Liver (tissue), 8 donors: ENCODE measurements at regions not wholly inside any gene's neighbourhood (a gene's known extent, or its start where the extent isn't known, plus 50 kb on each side); places are given as distances from the start of the nearest gene placed in this dataset.

ENCODE experiments used
- DNase-seq: peaks from one replicate; pipeline ENCODE4 v3.0.0-alpha.2; 2017; ENCODE audit warnings: low spot score
- H3K27ac ChIP-seq, 2 donors: one replicate each; pipeline ENCODE4 v1.7.0; 2013; ENCODE audit warnings: inconsistent platforms in 2 of 2, low read length in 2 of 2, control low read depth in 1 of 2, low read depth in 1 of 2, mild to moderate bottlenecking in 1 of 2
- H3K27me3 ChIP-seq, 4 donors: one replicate each; pipeline versions ENCODE4 v1.6.1 to v1.7.0; 2013; ENCODE audit warnings: low read length in 3 of 4, inconsistent platforms in 1 of 4, mild to moderate bottlenecking in 1 of 4, moderate library complexity in 1 of 4; ENCODE audit not compliant: control insufficient read depth in 4 of 4, insufficient read depth in 4 of 4
- H3K36me3 ChIP-seq, 4 donors: one replicate each; pipeline versions ENCODE4 v1.6.1 to v1.7.0; 2013; ENCODE audit warnings: low read length in 3 of 4, mild to moderate bottlenecking in 3 of 4, low read depth in 1 of 4, moderate library complexity in 1 of 4; ENCODE audit not compliant: control insufficient read depth in 4 of 4, insufficient read depth in 3 of 4
- H3K4me1 ChIP-seq, 4 donors: one replicate each; pipeline versions ENCODE4 v1.6.1 to v1.7.0; 2013; ENCODE audit warnings: low read length in 3 of 4, mild to moderate bottlenecking in 3 of 4, moderate library complexity in 1 of 4; ENCODE audit not compliant: control insufficient read depth in 4 of 4, insufficient read depth in 4 of 4
- H3K4me3 ChIP-seq, 3 donors: one replicate each; pipeline versions ENCODE4 v1.6.1 to v1.7.0; 2013; ENCODE audit warnings: low read length in 3 of 3, control low read depth in 1 of 3, low read depth in 1 of 3, mild to moderate bottlenecking in 1 of 3
- H3K9ac ChIP-seq, 2 donors: one replicate each; pipeline ENCODE4 v1.7.0; 2013; ENCODE audit warnings: low read length in 2 of 2, mild to moderate bottlenecking in 2 of 2, moderate library complexity in 2 of 2, control low read depth in 1 of 2, low read depth in 1 of 2
- H3K9me3 ChIP-seq, 4 donors: one replicate each; pipeline versions ENCODE4 v1.6.1 to v1.7.0; 2013; ENCODE audit warnings: low read length in 3 of 4; ENCODE audit not compliant: control insufficient read depth in 4 of 4
- EGR1 ChIP-seq, 2 donors: IDR thresholded peaks; 2 replicates each; pipeline ENCODE4 v1.6.1; 2016 to 2018; ENCODE audit warnings: antibody characterized with exemption in 2 of 2, low read depth in 2 of 2
- FOXA1 ChIP-seq: IDR thresholded peaks from 2 replicates; pipeline ENCODE4 v1.6.1; 2016; ENCODE audit warnings: antibody characterized with exemption
- GABPA ChIP-seq, 2 donors: IDR thresholded peaks in 1 of 2; conservative IDR thresholded peaks in 1 of 2; 2 replicates each; pipeline ENCODE4 v1.6.1; 2016; ENCODE audit warnings: antibody characterized with exemption in 2 of 2, mild to moderate bottlenecking in 1 of 2, moderate library complexity in 1 of 2
- HNF4A ChIP-seq, 2 donors: conservative IDR thresholded peaks; 2 replicates each; pipeline ENCODE4 v1.6.1; 2016; ENCODE audit warnings: antibody characterized with exemption in 2 of 2, mild to moderate bottlenecking in 2 of 2
- HNF4G ChIP-seq: IDR thresholded peaks from 2 replicates; pipeline ENCODE4 v1.6.1; 2016; ENCODE audit warnings: antibody characterized with exemption
- NR2F2 ChIP-seq: IDR thresholded peaks from 2 replicates; pipeline ENCODE4 v1.6.1; 2016; ENCODE audit warnings: antibody characterized with exemption
- RXRA ChIP-seq, 2 donors: IDR thresholded peaks; 2 replicates each; pipeline ENCODE4 v1.6.1; 2017 to 2018; ENCODE audit warnings: antibody characterized with exemption in 2 of 2, mild to moderate bottlenecking in 1 of 2
- SP1 ChIP-seq: IDR thresholded peaks from 2 replicates; pipeline ENCODE4 v1.6.1; 2018; ENCODE audit warnings: antibody characterized with exemption, mild to moderate bottlenecking
- YY1 ChIP-seq: IDR thresholded peaks from 2 replicates; pipeline ENCODE4 v1.6.1; 2016; ENCODE audit warnings: antibody characterized with exemption, mild to moderate bottlenecking
- WGBS: extraction: QIAGEN DNeasy Blood & Tissue Kit; methylation state at CpG from one replicate; pipeline ENCODE4 v1.1.7; 2013; 5-methylcytosine and 5-hydroxymethylcytosine counted together
- TF ChIP-seq, protein P1 (sequence below): IDR thresholded peaks from 2 replicates; pipeline ENCODE4 v1.6.1; 2016; ENCODE audit warnings: antibody characterized with exemption, mild to moderate bottlenecking
- TF ChIP-seq, protein P2 (sequence below): fragments of 150-350 bp; IDR thresholded peaks from 2 replicates; pipeline ENCODE4 v1.5.1; 2017; ENCODE audit warnings: improper control_type of control experiment, low read depth, low read length; ENCODE audit not compliant: missing input control
- TF ChIP-seq, protein P3 (sequence below): IDR thresholded peaks from 2 replicates; pipeline ENCODE4 v1.6.1; 2016; ENCODE audit warnings: antibody characterized with exemption
- donor health status: healthy.
- donor health status: healthy.
- donor health status: healthy.
- donor health status: healthy.
- donor health status: healthy.

DNA sequence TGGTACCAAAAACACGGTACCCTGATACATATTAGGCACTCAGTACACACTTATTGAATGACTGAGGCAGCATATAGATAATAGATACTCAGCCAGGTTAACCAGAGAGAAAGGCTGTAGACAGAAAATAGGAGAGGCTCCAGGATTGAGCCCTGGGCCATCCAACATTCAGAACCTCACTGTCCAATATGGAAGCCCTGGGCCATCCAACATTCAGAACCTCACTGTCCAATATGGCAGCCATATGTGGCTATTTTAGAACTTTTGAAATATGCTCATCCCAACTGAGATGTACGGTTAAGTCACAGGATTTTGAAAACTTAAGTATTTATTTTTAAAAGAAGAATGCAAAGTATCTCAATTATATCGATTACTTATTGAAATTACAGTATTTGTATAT is 142.5 kb upstream of the ID4 start:
- WGBS = 90% methylated on average over 3 of the region's 3 CpGs
- Histone ChIP-seq H3K4me1 (peaks cover 0 to 5% (median 0%) of the 10 kb centered on the region in 4 donors), H3K9me3 (no peaks in the 10 kb centered on the region), H3K4me3 (no peak overlapping the region), H3K27me3 (peaks cover 0 to 13% (median 2%) of the 10 kb centered on the region in 4 donors), H3K27ac (no peak overlapping the region), H3K36me3 (no peaks in the 10 kb centered on the region), H3K9ac (no peak overlapping the region)
- no peak for DNase-seq
- TF ChIP-seq RXRA (IDR thresholded peaks at IDR 0.05) (no peak), YY1 (peak; percentile 55)

DNA sequence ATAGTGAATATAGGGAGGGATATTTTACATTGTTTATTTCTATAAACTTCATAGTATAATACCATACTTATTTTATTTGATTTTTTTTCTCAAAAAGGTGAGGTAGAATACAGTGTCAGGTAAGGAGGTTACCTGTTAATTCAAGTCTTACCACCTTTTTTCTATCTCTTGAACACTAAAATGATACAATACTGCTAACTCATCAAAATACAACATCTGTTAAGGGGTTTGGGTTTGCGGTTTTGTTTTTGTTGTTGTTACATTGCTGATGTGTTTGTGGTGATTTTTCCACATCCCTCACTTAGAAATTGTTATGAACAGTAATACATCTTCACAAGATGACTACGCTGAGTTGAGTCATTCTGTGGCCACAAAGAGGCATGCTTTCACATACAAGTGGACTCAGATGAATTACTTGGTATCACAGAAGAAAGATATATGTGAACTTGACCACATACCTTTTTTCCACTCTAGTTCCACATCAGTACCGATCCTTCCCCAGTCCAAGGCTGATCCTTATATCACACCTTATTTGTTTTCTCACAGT is 139.4 kb upstream of the ID4 start:
- no peak overlapping the region for H3K4me3 ChIP-seq
- 57% methylated on average over 3 of the region's 3 CpGs for WGBS
- TF ChIP-seq HNF4G (no peak), EGR1 (IDR thresholded peaks at IDR 0.05; ENCODE audit: low read depth in 2 of 2) (no peak), GABPA (IDR thresholded peaks at IDR 0.05 in 1 of 2, conservative IDR thresholded peaks at IDR 0.05 in 1 of 2) (no peak), HNF4A (conservative IDR thresholded peaks at IDR 0.05) (no peak)
- TF ChIP-seq, protein P1, sequence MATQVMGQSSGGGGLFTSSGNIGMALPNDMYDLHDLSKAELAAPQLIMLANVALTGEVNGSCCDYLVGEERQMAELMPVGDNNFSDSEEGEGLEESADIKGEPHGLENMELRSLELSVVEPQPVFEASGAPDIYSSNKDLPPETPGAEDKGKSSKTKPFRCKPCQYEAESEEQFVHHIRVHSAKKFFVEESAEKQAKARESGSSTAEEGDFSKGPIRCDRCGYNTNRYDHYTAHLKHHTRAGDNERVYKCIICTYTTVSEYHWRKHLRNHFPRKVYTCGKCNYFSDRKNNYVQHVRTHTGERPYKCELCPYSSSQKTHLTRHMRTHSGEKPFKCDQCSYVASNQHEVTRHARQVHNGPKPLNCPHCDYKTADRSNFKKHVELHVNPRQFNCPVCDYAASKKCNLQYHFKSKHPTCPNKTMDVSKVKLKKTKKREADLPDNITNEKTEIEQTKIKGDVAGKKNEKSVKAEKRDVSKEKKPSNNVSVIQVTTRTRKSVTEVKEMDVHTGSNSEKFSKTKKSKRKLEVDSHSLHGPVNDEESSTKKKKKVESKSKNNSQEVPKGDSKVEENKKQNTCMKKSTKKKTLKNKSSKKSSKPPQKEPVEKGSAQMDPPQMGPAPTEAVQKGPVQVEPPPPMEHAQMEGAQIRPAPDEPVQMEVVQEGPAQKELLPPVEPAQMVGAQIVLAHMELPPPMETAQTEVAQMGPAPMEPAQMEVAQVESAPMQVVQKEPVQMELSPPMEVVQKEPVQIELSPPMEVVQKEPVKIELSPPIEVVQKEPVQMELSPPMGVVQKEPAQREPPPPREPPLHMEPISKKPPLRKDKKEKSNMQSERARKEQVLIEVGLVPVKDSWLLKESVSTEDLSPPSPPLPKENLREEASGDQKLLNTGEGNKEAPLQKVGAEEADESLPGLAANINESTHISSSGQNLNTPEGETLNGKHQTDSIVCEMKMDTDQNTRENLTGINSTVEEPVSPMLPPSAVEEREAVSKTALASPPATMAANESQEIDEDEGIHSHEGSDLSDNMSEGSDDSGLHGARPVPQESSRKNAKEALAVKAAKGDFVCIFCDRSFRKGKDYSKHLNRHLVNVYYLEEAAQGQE = no peak
- TF ChIP-seq, protein P2, sequence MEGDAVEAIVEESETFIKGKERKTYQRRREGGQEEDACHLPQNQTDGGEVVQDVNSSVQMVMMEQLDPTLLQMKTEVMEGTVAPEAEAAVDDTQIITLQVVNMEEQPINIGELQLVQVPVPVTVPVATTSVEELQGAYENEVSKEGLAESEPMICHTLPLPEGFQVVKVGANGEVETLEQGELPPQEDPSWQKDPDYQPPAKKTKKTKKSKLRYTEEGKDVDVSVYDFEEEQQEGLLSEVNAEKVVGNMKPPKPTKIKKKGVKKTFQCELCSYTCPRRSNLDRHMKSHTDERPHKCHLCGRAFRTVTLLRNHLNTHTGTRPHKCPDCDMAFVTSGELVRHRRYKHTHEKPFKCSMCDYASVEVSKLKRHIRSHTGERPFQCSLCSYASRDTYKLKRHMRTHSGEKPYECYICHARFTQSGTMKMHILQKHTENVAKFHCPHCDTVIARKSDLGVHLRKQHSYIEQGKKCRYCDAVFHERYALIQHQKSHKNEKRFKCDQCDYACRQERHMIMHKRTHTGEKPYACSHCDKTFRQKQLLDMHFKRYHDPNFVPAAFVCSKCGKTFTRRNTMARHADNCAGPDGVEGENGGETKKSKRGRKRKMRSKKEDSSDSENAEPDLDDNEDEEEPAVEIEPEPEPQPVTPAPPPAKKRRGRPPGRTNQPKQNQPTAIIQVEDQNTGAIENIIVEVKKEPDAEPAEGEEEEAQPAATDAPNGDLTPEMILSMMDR = no peak
- TF ChIP-seq, protein P3, sequence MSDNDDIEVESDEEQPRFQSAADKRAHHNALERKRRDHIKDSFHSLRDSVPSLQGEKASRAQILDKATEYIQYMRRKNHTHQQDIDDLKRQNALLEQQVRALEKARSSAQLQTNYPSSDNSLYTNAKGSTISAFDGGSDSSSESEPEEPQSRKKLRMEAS = no peak
- no peaks in the 10 kb centered on the region for H3K9me3 ChIP-seq
- H3K27me3 ChIP-seq = peaks cover 0 to 3% (median 0%) of the 10 kb centered on the region in 4 donors
- no peaks in the 10 kb centered on the region for H3K36me3 ChIP-seq
- H3K4me1 ChIP-seq = no peaks in the 10 kb centered on the region
- DNase-seq = no peak
- no peak overlapping the region for H3K9ac ChIP-seq
- no peak overlapping the region for H3K27ac ChIP-seq

DNA sequence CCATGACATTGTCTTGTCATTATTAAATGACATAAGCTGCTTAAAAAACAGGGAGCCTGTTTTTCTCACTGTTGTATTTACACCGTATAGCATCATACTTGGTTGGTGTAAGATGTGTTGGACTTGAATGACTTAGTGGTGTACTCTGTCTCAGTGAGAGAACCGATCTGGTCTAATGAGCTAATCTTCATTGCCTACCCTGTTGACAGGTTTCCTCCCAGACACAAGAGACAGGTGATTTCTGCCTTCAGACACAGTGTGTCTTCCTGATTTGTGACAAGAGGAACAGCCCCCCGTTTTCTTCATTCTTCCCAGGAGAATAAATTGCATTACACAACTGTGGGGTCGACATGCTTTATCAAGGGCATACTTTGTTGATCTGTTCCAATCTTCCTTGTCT is 137.2 kb upstream of the ID4 start:
- 64% methylated on average over 4 of the region's 4 CpGs for WGBS
- Histone ChIP-seq H3K36me3 (no peaks in the 10 kb centered on the region), H3K27ac (no peak overlapping the region), H3K4me3 (no peak overlapping the region), H3K27me3 (no peaks in the 10 kb centered on the region), H3K4me1 (no peaks in the 10 kb centered on the region), H3K9ac (no peak overlapping the region), H3K9me3 (no peaks in the 10 kb centered on the region)
- TF ChIP-seq EGR1 (IDR thresholded peaks at IDR 0.05; ENCODE audit: low read depth in 2 of 2) (no peak), SP1 (no peak), YY1 (no peak), GABPA (IDR thresholded peaks at IDR 0.05 in 1 of 2, conservative IDR thresholded peaks at IDR 0.05 in 1 of 2) (no peak), FOXA1 (no peak), HNF4A (conservative IDR thresholded peaks at IDR 0.05) (no peak), HNF4G (no peak), NR2F2 (no peak)
- TF ChIP-seq, protein P2 = no peak
- DNase-seq = no peak
